GM20000 (cell line): ENCODE measurements at regions not wholly inside any gene's neighbourhood (a gene's known extent, or its start where the extent isn't known, plus 50 kb on each side); places are given as distances from the start of the nearest gene placed in this dataset.
"Not testable (repeated sequence)": the region's sequence is repeated elsewhere in the genome, so short reads cannot be mapped to it uniquely, and the experiment has no call there.

ENCODE experiments used
- DNase-seq: peaks from one replicate; pipeline ENCODE4 v3.0.0; 2012; ENCODE audit warnings: low spot score
- CTCF ChIP-seq: IDR thresholded peaks from 2 replicates; pipeline ENCODE4 v1.5.1; 2012; ENCODE audit warnings: mild to moderate bottlenecking, control low read depth; ENCODE audit errors: extremely low read depth, missing control alignments

DNA sequence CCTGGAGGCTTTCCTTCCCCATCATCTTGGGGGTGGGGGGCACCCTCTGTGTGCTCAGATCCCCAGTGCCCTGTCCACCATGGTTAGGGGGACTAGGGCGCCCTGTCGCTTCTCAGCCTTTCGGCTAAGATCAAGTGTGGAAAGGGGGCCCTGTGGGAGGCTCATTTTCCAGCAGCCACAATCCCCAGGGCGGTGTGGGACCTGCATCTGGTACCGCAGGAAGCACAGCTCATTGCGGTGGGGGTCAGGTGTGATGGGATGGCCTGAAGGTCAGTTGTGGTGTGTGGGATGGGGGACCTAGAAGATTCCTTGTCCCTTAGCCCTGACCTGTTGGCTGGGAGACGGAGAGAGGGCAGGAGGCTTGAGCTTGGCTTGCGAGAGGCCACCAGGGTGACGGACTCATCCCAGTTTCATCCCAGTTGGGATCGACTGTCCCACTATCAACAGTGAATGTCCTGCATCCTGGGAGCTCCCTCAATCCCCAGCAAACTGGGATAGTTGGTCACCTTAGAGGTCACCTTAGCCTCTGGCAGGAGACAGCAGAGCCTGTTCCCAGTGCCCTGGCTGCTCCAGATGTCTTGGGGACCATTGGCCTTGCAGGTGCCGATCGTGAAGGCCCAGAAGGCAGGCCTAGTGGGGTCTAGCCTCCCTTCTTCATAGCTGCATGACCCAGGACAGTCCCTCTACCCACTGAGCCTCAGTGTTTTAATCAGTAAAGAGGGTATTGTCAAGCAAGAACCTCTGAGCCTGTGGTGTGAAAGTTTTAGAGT lies 64.5 kb upstream of the PMEPA1 start:
- no peak for TF ChIP-seq CTCF
- DNase-seq, result no peak

DNA sequence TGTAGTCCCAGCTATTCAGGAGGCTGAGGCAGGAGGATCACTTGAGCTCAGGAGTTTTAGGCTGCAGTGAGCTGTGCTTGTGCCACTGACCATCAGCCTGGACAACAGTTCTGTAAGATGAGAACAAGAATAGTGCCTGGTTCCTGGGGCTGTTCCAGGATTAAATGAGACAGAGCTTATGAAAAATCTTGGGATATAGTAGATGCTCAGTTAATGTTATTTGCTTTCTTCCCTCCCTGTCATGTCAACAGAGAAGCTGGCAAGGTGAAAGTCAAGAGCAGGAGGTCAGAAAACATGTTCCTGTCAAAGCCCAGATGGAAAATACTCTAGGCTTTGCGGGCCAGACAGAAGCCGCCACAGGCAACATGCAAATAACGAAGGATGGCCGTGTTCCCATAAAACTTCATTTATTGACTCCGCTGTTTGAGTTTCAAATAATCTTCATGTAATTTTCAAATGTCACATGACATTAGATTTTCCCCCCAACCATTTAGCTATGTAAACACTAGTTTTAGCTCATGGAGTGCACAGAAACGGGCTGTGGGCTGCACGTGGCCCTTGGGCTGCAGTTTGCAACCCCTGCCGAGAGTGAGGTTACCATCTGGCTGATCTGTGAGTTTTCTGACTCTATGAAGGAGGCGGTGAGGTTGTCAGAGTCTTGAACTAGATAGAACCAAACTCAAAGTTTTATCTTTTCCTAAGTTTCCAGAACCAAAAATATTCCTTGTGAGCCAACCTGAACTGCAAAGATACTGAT lies 63.4 kb upstream of the PMEPA1 start:
- DNase-seq, result no peak
- no peak for TF ChIP-seq CTCF

DNA sequence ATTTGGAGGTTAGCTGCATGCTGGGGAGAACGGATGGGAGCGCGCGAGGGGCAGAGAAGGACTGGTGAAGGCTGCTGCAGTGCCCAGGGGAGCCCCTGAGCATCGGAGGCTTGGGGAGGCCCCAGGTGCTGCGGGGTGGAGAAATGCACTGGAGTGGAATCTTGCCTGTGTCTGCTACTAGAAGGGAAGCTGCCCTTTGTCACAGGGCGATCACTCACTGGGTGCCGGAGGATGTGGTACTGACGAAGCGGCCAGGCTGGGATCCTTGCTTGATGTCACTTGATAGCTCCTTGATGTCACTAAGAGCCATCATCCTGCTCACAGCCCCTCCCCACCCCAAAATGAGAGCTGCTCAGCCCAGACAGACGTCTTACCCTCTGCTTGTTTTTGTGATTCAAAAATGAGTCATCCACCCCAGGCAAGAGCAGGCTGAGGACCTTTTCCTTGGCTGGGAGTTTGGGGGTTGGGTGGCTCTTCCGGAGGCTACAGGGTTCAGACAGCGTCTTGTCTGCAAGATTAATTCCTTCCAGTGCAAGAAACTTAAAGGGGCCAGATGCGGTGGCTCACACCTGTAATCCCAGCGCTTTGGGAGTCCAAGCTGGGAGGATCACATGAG lies 62.6 kb upstream of the PMEPA1 start:
- no peak for DNase-seq
- TF ChIP-seq CTCF, result no peak

GRCh38 chr20:57770852-57771720 lies 61.3 kb upstream of the PMEPA1 start:
- TF ChIP-seq CTCF, result no peak
- no peak for DNase-seq

DNA sequence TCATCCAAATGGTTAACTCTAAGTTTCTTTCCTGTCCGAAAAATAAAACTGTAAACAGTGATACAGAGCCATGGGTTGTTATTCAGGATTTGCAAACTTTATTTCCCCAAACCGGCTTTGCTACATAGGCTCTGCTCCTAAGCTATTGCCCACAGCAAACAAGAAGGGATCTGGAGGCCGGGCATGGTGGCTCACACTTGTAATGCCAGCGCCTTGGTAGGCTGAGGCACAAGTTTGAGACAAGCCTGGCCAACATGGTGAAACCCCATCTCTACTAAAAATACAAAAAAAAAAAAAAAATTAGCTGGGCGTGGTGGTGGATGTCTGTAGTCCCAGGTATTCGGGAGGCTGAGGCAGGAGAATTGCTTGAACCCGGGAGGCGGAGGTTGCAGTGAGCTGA lies 60.6 kb upstream of the PMEPA1 start:
- DNase-seq, result not testable (repeated sequence)

- no peak for TF ChIP-seq CTCF
- no peak for DNase-seq
Measured at GRCh38 chr20:57769756-57770155, 59.9 kb upstream of the PMEPA1 start.

GRCh38 chr20:57768519-57768918 lies 58.7 kb upstream of the PMEPA1 start:
- TF ChIP-seq CTCF, result no peak
- DNase-seq, result no peak
